ENCODE measurements at regions not wholly inside any gene's neighbourhood (a gene's known extent, or its start where the extent isn't known, plus 50 kb on each side); places are given as distances from the start of the nearest gene placed in this dataset.
"Not testable (repeated sequence)": the region's sequence is repeated elsewhere in the genome, so short reads cannot be mapped to it uniquely, and the experiment has no call there.

DNA sequence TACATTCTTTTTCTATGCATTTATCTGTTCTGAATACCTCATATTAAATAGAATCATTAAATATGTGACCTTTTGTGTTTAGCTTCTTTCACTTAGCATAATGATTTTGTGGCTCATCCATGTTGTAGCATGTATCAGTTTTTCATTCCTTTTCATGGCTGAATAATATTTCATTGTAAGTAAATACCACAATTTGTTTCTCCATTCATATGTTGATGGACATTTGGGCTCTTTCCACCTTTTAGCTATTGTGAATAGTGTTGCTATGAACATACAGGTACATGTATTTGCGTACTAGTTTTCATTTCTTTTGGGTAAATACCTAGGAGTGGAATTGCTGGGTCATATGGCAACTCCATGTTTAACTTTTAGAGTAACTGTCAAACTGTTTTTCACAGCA lies 85.1 kb downstream of the GNL3L start:
- DNase-seq = no peak

- no peak for DNase-seq
Measured at GRCh38 chrX:54633641-54634040, 103.6 kb downstream of the GNL3L start.

- no peak for DNase-seq
Measured at GRCh38 chrX:54639018-54639345, 109.0 kb downstream of the GNL3L start.

- DNase-seq = peak; percentile 99
Measured at GRCh38 chrX:54639346-54640102, 109.5 kb downstream of the GNL3L start.

DNA sequence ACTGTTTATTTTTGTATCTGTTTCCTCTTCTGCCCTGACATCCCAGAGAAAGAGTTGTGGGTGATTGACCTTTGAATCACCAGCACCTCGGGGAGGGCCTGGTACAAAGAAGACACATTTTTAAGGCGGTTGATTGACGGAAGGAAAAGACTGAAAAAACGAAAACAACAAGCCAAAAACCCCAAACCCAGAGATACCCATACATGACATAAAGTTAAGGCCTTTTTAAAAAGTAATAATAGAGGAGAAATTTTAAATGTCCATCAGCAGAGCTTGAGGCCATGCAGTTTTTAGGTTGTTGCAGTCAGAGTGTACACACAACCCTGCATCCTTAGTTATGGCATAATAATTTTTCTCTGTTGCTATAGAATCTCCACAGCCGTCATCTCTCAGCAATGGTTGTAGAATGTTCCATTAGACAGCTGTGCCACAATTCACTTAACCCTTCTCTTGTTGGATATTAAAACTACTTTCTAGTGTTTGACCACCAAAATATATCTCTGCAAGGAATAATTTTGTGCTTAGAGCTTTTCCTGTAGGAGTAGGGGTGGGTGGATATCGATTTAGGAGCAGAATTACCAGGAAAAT lies 110.2 kb downstream of the GNL3L start:
- DNase-seq = no peak

DNA sequence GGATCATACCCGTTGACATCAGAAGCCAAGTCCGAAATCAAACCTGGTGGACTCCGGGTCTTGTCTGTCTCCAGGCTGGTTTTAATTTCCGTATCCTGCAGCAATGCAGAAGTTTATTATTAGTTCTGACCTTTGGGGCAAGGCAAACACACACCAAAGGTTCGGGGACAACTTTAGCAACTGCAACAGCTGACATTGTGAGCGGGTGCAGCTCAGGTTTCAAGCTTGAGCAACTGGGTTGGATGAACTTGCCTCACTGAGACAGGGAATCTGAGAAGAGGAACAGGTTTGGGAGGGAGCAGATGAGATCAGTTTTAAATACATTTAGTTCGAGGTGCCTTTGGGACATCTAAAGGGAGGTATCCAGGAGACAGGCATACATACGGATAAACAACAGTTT lies 110.7 kb downstream of the GNL3L start:
- peak; percentile 26 for DNase-seq

DNA sequence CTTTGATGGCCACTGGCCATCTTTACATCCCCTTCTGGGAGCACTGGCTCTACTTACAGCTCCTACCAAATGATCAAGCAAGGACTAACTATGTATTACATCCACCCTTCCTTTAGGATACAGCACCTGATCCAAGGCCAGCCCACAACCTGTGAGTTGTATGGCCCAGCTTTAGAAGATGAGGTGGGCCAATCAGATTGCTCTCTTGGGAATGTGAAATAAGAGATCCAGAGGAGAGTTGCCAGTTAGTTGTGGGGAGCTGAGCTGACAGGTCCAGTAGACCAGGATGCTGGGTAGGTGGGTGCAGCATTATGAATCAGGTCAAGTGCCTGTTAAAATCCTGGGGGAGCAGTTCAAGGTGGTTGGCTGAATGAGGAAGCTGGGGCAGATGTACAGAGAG lies 111.5 kb downstream of the GNL3L start:
- DNase-seq = no peak

DNA sequence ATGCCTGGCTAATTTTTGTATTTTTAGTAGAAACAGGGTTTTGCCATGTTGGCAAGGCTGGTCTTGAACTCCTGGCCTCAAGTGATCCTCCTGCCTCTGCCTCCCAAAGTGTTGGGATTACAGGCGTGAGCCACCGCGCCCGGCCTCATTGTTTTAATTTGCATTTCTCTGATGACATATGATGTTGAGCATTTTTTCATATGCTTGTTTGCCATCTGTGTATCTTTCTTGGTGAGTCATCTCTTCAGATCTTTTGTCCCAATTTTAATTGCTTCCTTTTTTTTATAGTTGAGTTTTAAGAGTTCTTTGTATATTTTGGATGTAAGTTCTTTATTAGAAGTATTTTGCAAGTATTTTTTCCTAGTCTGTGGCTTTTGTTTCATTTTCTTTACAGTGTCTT lies 117.6 kb downstream of the GNL3L start:
- DNase-seq = not testable (repeated sequence)

- no peak for DNase-seq
Measured at GRCh38 chrX:54659547-54659946, 129.5 kb downstream of the GNL3L start.

DNA sequence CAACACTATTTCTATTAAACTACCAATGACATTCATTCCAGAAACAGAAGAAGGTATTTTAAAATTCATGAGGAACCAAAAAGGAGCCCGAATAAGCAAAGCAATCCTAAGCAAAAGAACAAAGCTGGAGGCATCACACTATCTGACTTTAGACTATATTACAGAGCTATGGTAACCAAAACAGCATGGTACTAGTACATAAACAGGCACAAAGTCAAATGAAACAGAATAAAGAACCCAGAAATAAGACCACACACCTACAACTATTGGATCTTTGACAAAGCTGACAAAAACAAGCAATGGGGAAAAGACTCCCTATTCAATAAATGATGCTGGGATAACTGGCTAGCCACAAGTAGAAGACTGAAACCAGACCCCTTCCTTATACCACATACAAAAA lies 122.3 kb downstream of the ITIH6 start:
- no peak for DNase-seq

- peak; percentile 1 for DNase-seq
Measured at GRCh38 chrX:54695231-54695630, 102.8 kb downstream of the ITIH6 start.

DNA sequence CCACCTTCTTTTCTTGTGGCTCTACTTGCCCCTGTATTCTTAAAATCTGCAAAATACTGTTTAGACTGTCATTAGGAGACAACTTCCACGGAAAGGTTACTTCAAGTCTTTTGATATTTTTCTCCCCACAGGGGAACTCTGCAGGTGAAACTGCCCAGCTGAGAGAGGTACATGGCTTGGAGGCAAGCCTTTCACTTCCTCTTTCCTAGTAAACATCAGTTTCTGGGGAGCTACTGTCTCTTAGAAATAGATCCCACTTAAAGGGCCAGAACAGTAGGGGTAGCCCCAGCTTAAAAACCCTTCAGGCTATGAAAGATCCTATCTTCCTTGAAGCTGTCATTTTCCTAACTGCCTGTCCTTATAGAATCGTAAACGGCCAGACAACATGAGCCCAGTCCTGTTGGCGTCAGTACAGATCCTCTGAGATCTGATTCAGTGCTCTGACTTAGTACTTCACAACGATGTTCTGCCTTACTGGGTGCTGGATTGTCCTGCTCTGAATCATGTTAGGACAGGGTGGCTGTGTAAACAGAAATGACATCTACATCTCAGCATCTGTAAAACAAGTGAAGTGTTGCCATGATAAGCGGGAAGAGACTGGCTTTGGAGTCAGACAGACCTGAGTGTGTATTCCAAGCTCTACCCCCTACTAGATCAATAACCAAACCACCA lies 102.1 kb downstream of the ITIH6 start:
- DNase-seq = no peak
